GM23248 (cell line): ENCODE measurements at regions not wholly inside any gene's neighbourhood (a gene's known extent, or its start where the extent isn't known, plus 50 kb on each side); places are given as distances from the start of the nearest gene placed in this dataset.

Source experiments
- DNase-seq: peaks from one replicate; pipeline ENCODE4 v3.0.0-alpha.2; 2015
- H2AFZ ChIP-seq: fragments of 200-600 bp; sonication (generic); 2 replicates; pipeline ENCODE4 v1.6.1; 2016; ENCODE audit warnings: antibody characterized with exemption
- H3F3A ChIP-seq: fragments of 200-600 bp; sonication (generic); 2 replicates; pipeline ENCODE4 v1.6.1; 2016; ENCODE audit warnings: mild to moderate bottlenecking, antibody characterized with exemption, mixed run types; ENCODE audit not compliant: insufficient read depth
- H3K27ac ChIP-seq: fragments of 200-600 bp; sonication (generic); 2 replicates; pipeline ENCODE4 v1.5.1; 2016; ENCODE audit warnings: mild to moderate bottlenecking
- H3K27me3 ChIP-seq: fragments of 200-600 bp; sonication (generic); replicated peaks from 2 replicates; pipeline ENCODE4 v1.6.1; 2016; ENCODE audit warnings: mild to moderate bottlenecking; ENCODE audit not compliant: insufficient read depth
- H3K36me3 ChIP-seq: fragments of 200-600 bp; sonication (generic); 2 replicates; pipeline ENCODE4 v1.6.1; 2016; ENCODE audit warnings: low read depth, mild to moderate bottlenecking
- H3K4me1 ChIP-seq: fragments of 200-600 bp; sonication (generic); 2 replicates; pipeline ENCODE4 v1.6.1; 2016; ENCODE audit warnings: mild to moderate bottlenecking; ENCODE audit not compliant: insufficient read depth
- H3K4me2 ChIP-seq: fragments of 200-600 bp; sonication (generic); one replicate; pipeline ENCODE4 v1.6.1; 2016; ENCODE audit warnings: mild to moderate bottlenecking; ENCODE audit not compliant: unreplicated experiment
- H3K4me3 ChIP-seq: fragments of 200-600 bp; sonication (generic); 2 replicates; pipeline ENCODE4 v1.5.1; 2016; ENCODE audit warnings: mild to moderate bottlenecking
- H3K79me2 ChIP-seq: fragments of 200-600 bp; sonication (generic); 2 replicates; pipeline ENCODE4 v1.6.1; 2016; ENCODE audit warnings: mild to moderate bottlenecking; ENCODE audit not compliant: insufficient read depth
- H3K9ac ChIP-seq: fragments of 200-600 bp; sonication (generic); 2 replicates; pipeline ENCODE4 v1.6.1; 2016; ENCODE audit warnings: mild to moderate bottlenecking
- H3K9me2 ChIP-seq: fragments of 200-600 bp; sonication (generic); 2 replicates; pipeline ENCODE4 v1.6.1; 2016; ENCODE audit warnings: mixed run types, mild to moderate bottlenecking, moderate library complexity; ENCODE audit not compliant: insufficient read depth
- H3K9me3 ChIP-seq: fragments of 200-600 bp; sonication (generic); one replicate; pipeline ENCODE4 v1.6.1; 2017; ENCODE audit warnings: low read depth
- H4K20me1 ChIP-seq: fragments of 200-600 bp; sonication (generic); 2 replicates; pipeline ENCODE4 v1.6.0; 2016; ENCODE audit not compliant: insufficient read depth
- EZH2 ChIP-seq: fragments of 200-600 bp; sonication (generic); IDR thresholded peaks from 2 replicates; pipeline ENCODE4 v1.6.1; 2018; ENCODE audit warnings: antibody characterized with exemption, mild to moderate bottlenecking; ENCODE audit not compliant: insufficient read depth, poor library complexity, severe bottlenecking
- EZH2phosphoT487 ChIP-seq: fragments of 200-600 bp; sonication (generic); IDR thresholded peaks from 2 replicates; pipeline ENCODE4 v1.6.1; 2018; ENCODE audit warnings: antibody characterized with exemption, moderate library complexity, mild to moderate bottlenecking, low read depth; ENCODE audit not compliant: insufficient read depth
- WGBS, 2 experiments: methylation state at CpG; one replicate each; pipeline ENCODE4 v1.1.6; 2015 to 2017; ENCODE audit warnings: low lambda C conversion rate in 2 of 2, low coverage in 1 of 2; ENCODE audit errors: missing lambda C conversion rate in 2 of 2; 5-methylcytosine and 5-hydroxymethylcytosine counted together
- in situ Hi-C: fragments of 300-500 bp; cut with MboI; formaldehyde crosslinking; loops from 2 replicates; pipeline ENCODE4 v1.15.0; 2020

DNA sequence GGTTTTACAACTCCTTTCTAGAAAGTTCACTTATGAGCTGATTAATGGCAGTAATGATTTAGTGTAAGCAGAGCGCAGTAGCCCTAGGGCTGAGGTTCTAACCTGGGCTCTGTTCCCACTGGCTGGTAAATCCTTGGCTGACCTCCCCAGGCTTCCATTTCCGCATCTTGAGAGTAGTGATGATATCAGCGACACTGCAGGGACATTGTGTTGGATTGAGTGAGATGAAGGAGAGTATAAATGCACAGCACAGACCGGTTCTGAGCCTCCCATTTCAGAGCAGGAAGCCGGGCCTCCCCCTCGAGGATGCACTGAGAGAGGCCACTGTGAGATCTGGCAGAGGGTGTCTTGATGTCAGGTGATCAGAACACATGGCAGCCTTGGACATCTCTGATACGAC, 477.2 kb upstream of the SULF2 start:
- Histone ChIP-seq H3K9me3 (no peaks in the 10 kb centered on the region), H3F3A (no peaks in the 10 kb centered on the region), H3K9ac (no peak overlapping the region), H3K36me3 (no peaks in the 10 kb centered on the region), H3K4me2 (no peak overlapping the region), H4K20me1 (no peaks in the 10 kb centered on the region), H3K4me3 (no peak overlapping the region), H3K9me2 (no peaks in the 10 kb centered on the region), H2AFZ (no peak overlapping the region), H3K79me2 (no peaks in the 10 kb centered on the region), H3K4me1 (no peaks in the 10 kb centered on the region), H3K27ac (no peak overlapping the region), H3K27me3 (peaks cover 20% of the 10 kb centered on the region; the same call in 1 of the 2 replicates)
- DNase-seq, result no peak
- in situ Hi-C loops, result no loop called here
- WGBS, 2 experiments, result 32 to 44% methylated on average over 7 of the region's 7 CpGs
- TF ChIP-seq EZH2 (no peak), EZH2phosphoT487 (no peak)

GRCh38 chr20:48261398-48261910, 476.2 kb upstream of the SULF2 start:
- Histone ChIP-seq H4K20me1 (no peaks in the 10 kb centered on the region), H3K27me3 (peaks cover 22% of the 10 kb centered on the region; the same call in 1 of the 2 replicates), H3F3A (no peaks in the 10 kb centered on the region), H3K27ac (no peak overlapping the region), H3K4me3 (no peak overlapping the region), H3K9ac (no peak overlapping the region), H3K4me1 (no peaks in the 10 kb centered on the region), H2AFZ (no peak overlapping the region), H3K9me3 (no peaks in the 10 kb centered on the region), H3K36me3 (no peaks in the 10 kb centered on the region), H3K4me2 (no peak overlapping the region), H3K9me2 (no peaks in the 10 kb centered on the region), H3K79me2 (no peaks in the 10 kb centered on the region)
- TF ChIP-seq EZH2, result no peak
- TF ChIP-seq EZH2phosphoT487, result no peak
- no peak for DNase-seq
- in situ Hi-C loops, result no loop called here
- WGBS, 2 experiments, result 73 to 81% methylated on average over 6 of the region's 6 CpGs

- H3K36me3 ChIP-seq, result no peaks in the 10 kb centered on the region
- WGBS, 2 experiments, result 22 to 26% methylated on average over 15 of the region's 15 CpGs
- TF ChIP-seq EZH2phosphoT487, result no peak
- no peaks in the 10 kb centered on the region for H3K4me1 ChIP-seq
- H3K79me2 ChIP-seq, result no peaks in the 10 kb centered on the region
- peaks cover 29% of the 10 kb centered on the region; the same call in 1 of the 2 replicates for H3K27me3 ChIP-seq
- no peaks in the 10 kb centered on the region for H3F3A ChIP-seq
- H4K20me1 ChIP-seq, result no peaks in the 10 kb centered on the region
- H3K9me2 ChIP-seq, result no peaks in the 10 kb centered on the region
- no peak overlapping the region for H3K27ac ChIP-seq
- H3K9me3 ChIP-seq, result no peaks in the 10 kb centered on the region
- no peak overlapping the region for H2AFZ ChIP-seq
- no peak overlapping the region for H3K4me3 ChIP-seq
- no peak overlapping the region for H3K4me2 ChIP-seq
- in situ Hi-C loops, result no loop called here
- H3K9ac ChIP-seq, result no peak overlapping the region
- DNase-seq, result no peak
Observed at GRCh38 chr20:48260129-48260756, 475.0 kb upstream of the SULF2 start.

- Histone ChIP-seq H3K9me2 (no peaks in the 10 kb centered on the region), H3F3A (no peaks in the 10 kb centered on the region), H2AFZ (no peak overlapping the region), H3K4me3 (no peak overlapping the region), H4K20me1 (no peaks in the 10 kb centered on the region), H3K36me3 (no peaks in the 10 kb centered on the region), H3K27ac (no peak overlapping the region), H3K27me3 (peaks cover 36% of the 10 kb centered on the region; the same call in 1 of the 2 replicates), H3K4me2 (no peak overlapping the region), H3K9ac (no peak overlapping the region), H3K4me1 (no peaks in the 10 kb centered on the region), H3K9me3 (no peaks in the 10 kb centered on the region), H3K79me2 (no peaks in the 10 kb centered on the region)
- TF ChIP-seq EZH2 (no peak), EZH2phosphoT487 (no peak)
- in situ Hi-C loops, result no loop called here
- DNase-seq, result no peak
- WGBS, 2 experiments, result 33 to 40% methylated on average over 6 of the region's 6 CpGs
Observed at GRCh38 chr20:48259456-48259855, 474.2 kb upstream of the SULF2 start.
